ENCODE measurements at regions not wholly inside any gene's neighbourhood (a gene's known extent, or its start where the extent isn't known, plus 50 kb on each side); places are given as distances from the start of the nearest gene placed in this dataset.

DNA sequence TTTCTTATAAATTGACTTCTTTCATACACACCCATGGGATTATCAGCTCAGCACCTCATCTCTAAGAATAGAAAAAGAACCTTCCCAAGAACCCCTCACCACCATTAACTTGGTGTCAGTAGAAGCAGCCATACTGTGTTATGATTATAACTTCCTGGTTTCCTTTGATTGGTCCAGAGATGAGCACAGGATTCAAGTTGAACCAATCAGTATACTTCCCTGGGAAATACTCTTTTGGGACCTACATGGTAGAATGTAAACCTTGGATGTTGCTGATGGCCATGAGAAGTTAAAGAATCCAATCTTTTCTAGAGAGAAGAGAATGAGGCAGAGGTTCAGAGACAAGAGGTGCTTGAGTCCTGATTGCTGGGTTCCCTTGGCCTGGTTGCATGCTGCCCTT lies 190.8 kb downstream of the BMP7 start:
- TF ChIP-seq, protein P1, sequence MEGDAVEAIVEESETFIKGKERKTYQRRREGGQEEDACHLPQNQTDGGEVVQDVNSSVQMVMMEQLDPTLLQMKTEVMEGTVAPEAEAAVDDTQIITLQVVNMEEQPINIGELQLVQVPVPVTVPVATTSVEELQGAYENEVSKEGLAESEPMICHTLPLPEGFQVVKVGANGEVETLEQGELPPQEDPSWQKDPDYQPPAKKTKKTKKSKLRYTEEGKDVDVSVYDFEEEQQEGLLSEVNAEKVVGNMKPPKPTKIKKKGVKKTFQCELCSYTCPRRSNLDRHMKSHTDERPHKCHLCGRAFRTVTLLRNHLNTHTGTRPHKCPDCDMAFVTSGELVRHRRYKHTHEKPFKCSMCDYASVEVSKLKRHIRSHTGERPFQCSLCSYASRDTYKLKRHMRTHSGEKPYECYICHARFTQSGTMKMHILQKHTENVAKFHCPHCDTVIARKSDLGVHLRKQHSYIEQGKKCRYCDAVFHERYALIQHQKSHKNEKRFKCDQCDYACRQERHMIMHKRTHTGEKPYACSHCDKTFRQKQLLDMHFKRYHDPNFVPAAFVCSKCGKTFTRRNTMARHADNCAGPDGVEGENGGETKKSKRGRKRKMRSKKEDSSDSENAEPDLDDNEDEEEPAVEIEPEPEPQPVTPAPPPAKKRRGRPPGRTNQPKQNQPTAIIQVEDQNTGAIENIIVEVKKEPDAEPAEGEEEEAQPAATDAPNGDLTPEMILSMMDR (IDR thresholded peaks at IDR 0.05; ENCODE audit: control insufficient read depth, insufficient read depth, low read depth, low read length, missing control alignments): no peak
- no peak overlapping the region for H3K4me3 ChIP-seq (ENCODE audit: control insufficient read depth, low read depth, low read length)
- DNase-seq (ENCODE audit: low read depth): no peak

DNA sequence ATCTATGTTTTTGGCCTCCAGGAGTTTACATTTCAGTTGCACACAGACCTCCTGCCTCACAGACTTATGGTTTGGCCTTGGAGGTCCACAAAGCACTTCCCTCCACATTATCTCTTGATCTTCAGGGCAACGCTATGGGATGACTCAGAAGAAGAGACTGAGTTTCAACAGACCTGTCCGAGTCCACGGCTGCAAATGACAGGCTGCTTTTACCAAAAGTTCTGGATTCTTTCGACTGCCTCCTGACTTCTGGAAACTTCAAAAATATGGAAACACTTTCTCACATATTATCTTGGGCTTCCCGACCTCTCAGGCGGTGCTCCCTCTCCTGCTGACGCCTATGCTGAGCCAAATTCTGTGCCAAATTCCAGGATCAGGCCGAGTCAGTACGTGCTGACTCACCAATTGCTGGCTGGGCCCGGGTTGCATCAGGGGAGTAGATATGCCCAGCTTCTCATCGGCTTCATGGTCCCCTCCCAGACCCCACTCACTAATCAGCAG lies 190.2 kb downstream of the BMP7 start:
- peak; percentile 76 for DNase-seq (ENCODE audit: low read depth)
- no peak overlapping the region for H3K4me3 ChIP-seq (ENCODE audit: control insufficient read depth, low read depth, low read length)
- TF ChIP-seq, protein P1 (IDR thresholded peaks at IDR 0.05; ENCODE audit: control insufficient read depth, insufficient read depth, low read depth, low read length, missing control alignments): no peak

DNA sequence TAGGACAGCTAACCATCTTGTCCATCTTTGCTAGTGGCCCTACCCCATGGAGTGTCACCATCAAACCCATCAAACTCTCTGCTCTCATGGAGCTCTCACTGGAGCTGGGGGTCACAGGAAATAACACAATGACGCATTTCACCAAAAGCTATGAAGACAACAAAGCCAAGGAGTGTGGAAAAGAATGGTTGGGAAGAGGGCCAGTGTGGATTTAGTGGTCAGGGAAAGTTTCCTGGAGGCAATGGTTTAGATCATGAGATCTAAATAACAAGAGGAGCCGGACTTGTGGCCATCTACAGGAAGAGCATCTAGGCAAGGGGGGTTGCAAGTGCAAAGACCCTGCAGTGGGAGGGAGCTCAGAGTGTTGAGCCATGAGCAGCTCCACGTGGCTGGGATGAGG lies 189.5 kb downstream of the BMP7 start:
- no peak overlapping the region for H3K4me3 ChIP-seq (ENCODE audit: control insufficient read depth, low read depth, low read length)
- DNase-seq (ENCODE audit: low read depth): peak; percentile 46
- TF ChIP-seq, protein P1 (IDR thresholded peaks at IDR 0.05; ENCODE audit: control insufficient read depth, insufficient read depth, low read depth, low read length, missing control alignments): no peak

DNA sequence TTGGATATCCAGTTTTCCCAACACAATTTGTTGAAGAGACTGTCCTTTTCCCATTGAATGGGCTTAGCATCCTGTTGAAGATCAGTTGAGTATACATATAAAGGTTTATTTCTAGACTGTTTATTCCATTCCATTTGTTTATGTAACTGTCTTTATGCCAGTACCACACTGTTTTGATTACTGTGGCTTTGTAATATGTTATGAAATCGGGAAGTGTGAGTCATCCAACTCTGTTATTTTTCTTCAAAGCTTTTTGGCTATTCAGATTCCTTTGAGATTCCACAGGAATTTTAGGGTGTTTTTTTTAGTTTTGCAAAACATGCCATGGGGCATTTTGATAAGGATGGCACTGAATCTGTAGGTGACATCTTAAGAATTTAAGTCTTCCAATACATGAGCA lies 188.3 kb downstream of the BMP7 start:
- no peak for DNase-seq (ENCODE audit: low read depth)
- TF ChIP-seq, protein P1 (IDR thresholded peaks at IDR 0.05; ENCODE audit: control insufficient read depth, insufficient read depth, low read depth, low read length, missing control alignments): no peak
- H3K4me3 ChIP-seq (ENCODE audit: control insufficient read depth, low read depth, low read length): no peak overlapping the region

DNA sequence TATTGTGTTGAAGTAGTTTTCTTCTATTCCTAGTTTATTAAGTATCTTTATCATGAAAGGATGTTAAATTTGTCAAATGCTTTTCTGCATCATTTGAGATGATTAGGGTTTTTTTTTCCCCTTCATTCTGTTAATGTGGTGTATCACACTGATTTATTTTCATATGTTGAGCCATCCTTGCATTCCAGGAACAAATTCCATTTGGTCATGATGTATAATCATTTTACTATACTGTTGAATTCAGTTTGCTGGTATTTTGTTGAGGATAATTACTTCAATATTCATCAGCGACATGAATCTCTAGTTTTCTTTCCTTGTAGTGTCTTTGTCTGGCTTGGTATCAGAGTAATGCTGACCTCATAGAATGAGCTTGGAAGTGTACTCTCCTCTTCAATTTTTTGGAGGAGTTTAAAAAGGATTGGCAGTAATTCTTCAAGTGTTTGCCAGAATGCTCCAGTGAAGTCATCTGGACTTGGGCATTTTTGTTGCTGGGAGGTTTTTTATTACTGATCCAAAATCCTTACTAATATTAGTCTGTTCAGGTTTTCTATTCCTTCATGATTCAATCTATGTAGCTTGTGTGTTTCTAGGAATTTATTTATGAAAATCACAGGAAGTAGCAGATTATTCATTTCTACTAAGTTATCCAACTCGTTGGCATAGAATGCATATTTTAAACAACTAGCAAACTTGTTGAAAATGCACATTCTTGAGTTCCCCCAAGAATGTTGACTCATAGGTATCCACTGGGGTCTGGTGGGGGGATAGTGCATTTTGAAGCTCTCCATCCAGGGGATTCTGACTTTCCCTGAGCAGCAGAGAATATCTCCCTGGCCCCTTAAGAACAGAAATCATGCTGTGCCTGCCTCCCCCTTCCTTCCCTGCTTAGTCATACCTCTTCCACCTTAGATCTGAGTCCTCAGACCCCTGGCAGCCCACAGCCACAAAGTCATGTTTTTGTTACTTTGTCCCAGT lies 187.1 kb downstream of the BMP7 start:
- TF ChIP-seq, protein P1 (IDR thresholded peaks at IDR 0.05; ENCODE audit: control insufficient read depth, insufficient read depth, low read depth, low read length, missing control alignments): no peak
- no peak overlapping the region for H3K4me3 ChIP-seq (ENCODE audit: control insufficient read depth, low read depth, low read length)

DNA sequence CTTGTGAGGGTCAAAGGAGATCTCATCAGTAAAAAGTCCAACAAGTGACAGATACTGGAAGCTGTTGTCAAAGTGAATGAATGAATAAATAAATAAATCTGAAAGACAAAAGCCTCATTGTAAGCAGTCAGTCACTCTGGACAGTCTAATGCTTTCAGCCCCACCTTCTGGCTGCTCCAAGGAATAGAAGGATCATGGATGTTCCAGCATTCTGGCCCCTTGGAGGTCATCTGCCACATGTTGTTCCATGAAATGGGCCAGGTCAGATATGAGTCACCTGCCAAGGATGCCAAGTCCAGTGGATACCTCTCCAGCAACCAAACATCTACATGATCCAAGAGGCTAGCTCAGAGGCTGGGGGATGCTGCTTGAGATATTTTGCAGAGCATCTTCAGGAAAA lies 185.6 kb downstream of the BMP7 start:
- DNase-seq (ENCODE audit: low read depth): no peak
- TF ChIP-seq, protein P1 (IDR thresholded peaks at IDR 0.05; ENCODE audit: control insufficient read depth, insufficient read depth, low read depth, low read length, missing control alignments): peak; percentile 69
- no peak overlapping the region for H3K4me3 ChIP-seq (ENCODE audit: control insufficient read depth, low read depth, low read length)

More for the DNA sequence above, 187.1 kb downstream of the BMP7 start:
- DNase-seq (ENCODE audit: low read depth): no peak

Data from AG09309 (cell line).